HepG2 (cell line): ENCODE measurements at regions not wholly inside any gene's neighbourhood (a gene's known extent, or its start where the extent isn't known, plus 50 kb on each side); places are given as distances from the start of the nearest gene placed in this dataset.

Experiments used
- ATAC-seq: fragments of 200-7000 bp; cut with Tn5 transposase; 3 replicates; pipeline ENCODE4 v1.9.1; 2020; ENCODE audit warnings: mild to moderate bottlenecking, moderate library complexity
- BruUV-seq: library from RNA; stranded (reverse); fragments of 400-500 nt; replicated peaks from 2 replicates; lab custom pipeline; 2021; lab: Mats Ljungman, UMichigan
- CTCF ChIA-PET: fragments of 300-600 bp; formaldehyde crosslinking; extraction: SDS; loops from one replicate; lab custom pipeline; 2021; ENCODE audit warnings: low total read pairs, inconsistent platforms, low intra/inter-chr PET ratio; lab: Yijun Ruan, JAX
- POLR2A ChIA-PET: fragments of 350-600 bp; sonication (Branson Sonifier 250); formaldehyde crosslinking; loops from one replicate; lab custom pipeline; 2020; ENCODE audit warnings: antibody characterized with exemption, inconsistent platforms; lab: Yijun Ruan, JAX
- DNase-seq: peaks from one replicate; pipeline ENCODE4 v3.0.0-alpha.2; 2015; ENCODE audit warnings: low spot score
- FAIRE-seq: peaks from 3 replicates; lab custom pipeline; 2011; peaks lifted over from hg19 to GRCh38; lab: Jason Lieb, UNC
- H2AFZ ChIP-seq: one replicate; pipeline ENCODE4 v1.6.1; 2011; ENCODE audit warnings: low read length, inconsistent platforms
- H3K27ac ChIP-seq: fragments of 300-600 bp; 3 replicates; pipeline ENCODE4 v1.8.0; 2011; ENCODE audit warnings: mixed run types, mild to moderate bottlenecking, mixed read lengths, low read length, inconsistent platforms; ENCODE audit not compliant: insufficient read depth; ENCODE audit errors: extremely low read length
- H3K27me3 ChIP-seq, 2 experiments: fragments of 200-600 bp in 1 of 2; 2 replicates in 1 of 2; 3 replicates in 1 of 2; pipeline versions ENCODE4 v1.6.0 to v1.8.0; 2011; ENCODE audit warnings: low read length in 2 of 2, mild to moderate bottlenecking in 2 of 2, moderate library complexity in 2 of 2, inconsistent platforms in 1 of 2; ENCODE audit not compliant: insufficient read depth in 2 of 2, control insufficient read depth in 1 of 2
- H3K36me3 ChIP-seq, 2 experiments: fragments of 200-600 bp in 1 of 2; replicated peaks in 1 of 2; 2 replicates in 1 of 2; 3 replicates in 1 of 2; pipeline versions ENCODE4 v1.5.1 to v1.8.0; 2011; ENCODE audit warnings: low read length in 2 of 2, inconsistent platforms in 1 of 2; ENCODE audit not compliant: insufficient read depth in 2 of 2, control insufficient read depth in 1 of 2
- H3K4me1 ChIP-seq: 2 replicates; pipeline ENCODE4 v1.5.1; 2012; ENCODE audit warnings: low read length, inconsistent platforms; ENCODE audit not compliant: insufficient read depth
- H3K4me2 ChIP-seq: 2 replicates; pipeline ENCODE4 v1.6.0; 2011; ENCODE audit warnings: low read depth, low read length, inconsistent platforms
- H3K4me3 ChIP-seq, 3 experiments: fragments of 200-600 bp in 1 of 3; sonication (generic), shearing (Covaris generic) in 1 of 3; replicated peaks in 1 of 3; 2 replicates each; pipeline ENCODE4 v1.5.1; 2011 to 2016; ENCODE audit warnings: low read length in 3 of 3, inconsistent platforms in 2 of 3, low read depth in 2 of 3, mild to moderate bottlenecking in 2 of 3, control low read depth in 1 of 3, mixed read lengths in 1 of 3; ENCODE audit not compliant: insufficient read depth in 1 of 3
- H3K79me2 ChIP-seq: one replicate; pipeline ENCODE4 v1.6.1; 2011; ENCODE audit warnings: low read length, inconsistent platforms; ENCODE audit not compliant: insufficient read depth
- H3K9ac ChIP-seq: 2 replicates; pipeline ENCODE4 v1.6.0; 2011; ENCODE audit warnings: mild to moderate bottlenecking, low read depth, low read length, inconsistent platforms; ENCODE audit not compliant: insufficient read depth
- H3K9me3 ChIP-seq: 2 replicates; pipeline ENCODE4 v1.5.1; 2012; ENCODE audit warnings: mild to moderate bottlenecking, low read length
- H4K20me1 ChIP-seq: 2 replicates; pipeline ENCODE4 v1.6.0; 2011; ENCODE audit warnings: inconsistent platforms, mild to moderate bottlenecking, low read length, moderate library complexity; ENCODE audit not compliant: insufficient read depth
- ASH2L ChIP-seq: fragments of 300-600, 200-600 bp; sonication (generic); IDR thresholded peaks from 2 replicates; pipeline ENCODE4 v1.7.0; 2017; ENCODE audit warnings: low read depth, mild to moderate bottlenecking, moderate library complexity, mixed read lengths, low read length; ENCODE audit not compliant: insufficient read length
- CHD2 ChIP-seq: IDR thresholded peaks from 2 replicates; pipeline ENCODE4 v1.6.1; 2011; ENCODE audit warnings: low read depth, low read length, improper control_type of control experiment
- REL ChIP-seq: sonication (generic); formaldehyde crosslinking; conservative IDR thresholded peaks from 2 replicates; pipeline ENCODE4 v1.8.0; 2022; ENCODE audit warnings: mild to moderate bottlenecking, missing genetic modification reagents, moderate library complexity
- SAFB2 ChIP-seq: sonication (generic); formaldehyde crosslinking; IDR thresholded peaks from 2 replicates; pipeline ENCODE4 v1.5.1; 2020; ENCODE audit warnings: missing genetic modification reagents, low read depth, mild to moderate bottlenecking, borderline replicate concordance
- ZNF263 ChIP-seq: sonication (generic); formaldehyde crosslinking; IDR thresholded peaks from 2 replicates; pipeline ENCODE4 v1.4.0; 2020; ENCODE audit warnings: missing genetic modification reagents
- ZNF563 ChIP-seq: sonication (generic); formaldehyde crosslinking; IDR thresholded peaks from 2 replicates; pipeline ENCODE4 v1.8.0; 2022; ENCODE audit warnings: mild to moderate bottlenecking, moderate library complexity, missing genetic modification reagents
- ZNF616 ChIP-seq: sonication (generic); formaldehyde crosslinking; IDR thresholded peaks from 2 replicates; pipeline ENCODE4 v1.5.0; 2020; ENCODE audit warnings: low read depth, mild to moderate bottlenecking, missing genetic modification reagents
- WGBS: methylation state at CpG from one replicate; pipeline ENCODE4 v1.1.6; 2017; ENCODE audit warnings: low lambda C conversion rate; 5-methylcytosine and 5-hydroxymethylcytosine counted together
- in situ Hi-C: cut with HindIII; loops from 2 replicates; pipeline ENCODE4 v1.10.0; 2017; ENCODE audit warnings: low pct_unique_long_range_greater_than_20kb; ENCODE audit not compliant: extremely low pct_ligation_motif_present
- intact Hi-C: fragments of 100-400 bp; cut with micrococcal nuclease; formaldehyde crosslinking; loops from one replicate; pipeline ENCODE4 v1.10.0; 2022; ENCODE audit not compliant: unreplicated experiment
- TF ChIP-seq, protein P1 (sequence below): sonication (generic); formaldehyde crosslinking; IDR thresholded peaks from 2 replicates; pipeline ENCODE4 v1.8.0; 2022; ENCODE audit warnings: mild to moderate bottlenecking, missing genetic modification reagents, moderate library complexity

DNA sequence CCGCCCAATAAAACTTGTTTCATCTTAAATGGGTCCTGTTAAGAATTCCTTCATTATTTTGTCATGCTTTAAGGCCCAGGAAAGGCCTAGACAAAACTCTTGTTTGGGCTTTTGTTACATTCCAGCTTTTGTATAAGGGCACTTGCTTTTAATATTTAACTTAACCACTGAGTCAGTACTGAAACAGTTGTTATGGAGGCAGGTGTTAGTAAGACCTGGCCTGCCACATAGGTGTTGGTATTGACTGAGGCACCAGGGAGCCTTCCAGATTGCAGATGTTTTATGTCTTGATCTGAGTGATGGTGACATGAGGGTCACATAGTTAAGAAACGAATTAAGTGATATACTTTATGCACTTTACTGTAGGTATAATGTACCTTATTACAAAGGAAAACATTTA, 274.9 kb upstream of the TGFBR2 start:
- Histone ChIP-seq H3K4me3 (no peak overlapping the region), H4K20me1 (no peaks in the 10 kb centered on the region), H3K27me3 (no peaks in the 10 kb centered on the region), H3K79me2 (no peaks in the 10 kb centered on the region), H3K4me1 (peaks cover 36% of the 10 kb centered on the region), H3K27ac (no peak overlapping the region), H3K9ac (no peak overlapping the region), H3K9me3 (no peaks in the 10 kb centered on the region), H2AFZ (no peak overlapping the region), H3K4me2 (no peak overlapping the region), H3K36me3 (no peaks in the 10 kb centered on the region)
- ChIA-PET POLR2A (no interaction called here), CTCF (no interaction called here)
- TF ChIP-seq ZNF563 (CRISPR knock-in tag) (no peak), ZNF616 (CRISPR knock-in tag) (no peak), ASH2L (no peak), SAFB2 (no peak), REL (CRISPR knock-in tag) (no peak), CHD2 (no peak), ZNF263 (no peak)
- TF ChIP-seq, protein P1, sequence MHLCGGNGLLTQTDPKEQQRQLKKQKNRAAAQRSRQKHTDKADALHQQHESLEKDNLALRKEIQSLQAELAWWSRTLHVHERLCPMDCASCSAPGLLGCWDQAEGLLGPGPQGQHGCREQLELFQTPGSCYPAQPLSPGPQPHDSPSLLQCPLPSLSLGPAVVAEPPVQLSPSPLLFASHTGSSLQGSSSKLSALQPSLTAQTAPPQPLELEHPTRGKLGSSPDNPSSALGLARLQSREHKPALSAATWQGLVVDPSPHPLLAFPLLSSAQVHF (CRISPR knock-in tag), result no peak
- DNase-seq (no peak), FAIRE-seq (no peak), ATAC-seq (no peak)
- no TSS peak for BruUV-seq
- WGBS, result 79% methylated on average over 2 of the region's 2 CpGs
- intact Hi-C loops, result no loop called here
- in situ Hi-C loops, result no loop called here
